IgD-negative memory B cell (primary cell): ENCODE measurements at regions not wholly inside any gene's neighbourhood (a gene's known extent, or its start where the extent isn't known, plus 50 kb on each side); places are given as distances from the start of the nearest gene placed in this dataset.
"Not testable (repeated sequence)": the region's sequence is repeated elsewhere in the genome, so short reads cannot be mapped to it uniquely, and the experiment has no call there.

ENCODE experiments used
- H3K27ac Mint-ChIP-seq, 3 donors: one replicate each; pipeline ENCODE4 v1.8.0; 2020 to 2022; ENCODE audit warnings: mild to moderate bottlenecking in 3 of 3, mixed read lengths in 3 of 3, moderate library complexity in 1 of 3
- H3K27me3 Mint-ChIP-seq: one replicate; pipeline ENCODE4 v1.8.0; 2021; ENCODE audit warnings: mixed read lengths
- H3K36me3 Mint-ChIP-seq: one replicate; pipeline ENCODE4 v1.8.0; 2020; ENCODE audit warnings: mild to moderate bottlenecking, mixed read lengths
- H3K4me1 Mint-ChIP-seq, 3 donors: one replicate each; pipeline ENCODE4 v1.8.0; 2020 to 2022; ENCODE audit warnings: mixed read lengths in 3 of 3, mild to moderate bottlenecking in 1 of 3
- H3K4me3 Mint-ChIP-seq, 4 donors: one replicate each; pipeline ENCODE4 v1.8.0; 2020 to 2022; ENCODE audit warnings: mild to moderate bottlenecking in 4 of 4, mixed read lengths in 4 of 4, moderate library complexity in 3 of 4
- H3K9me3 Mint-ChIP-seq, 3 donors: one replicate each; pipeline ENCODE4 v1.8.0; 2020 to 2021; ENCODE audit warnings: mixed read lengths in 3 of 3, mild to moderate bottlenecking in 1 of 3

GRCh38 chr5:74542482-74542881 is 98.0 kb downstream of the ENC1 start:
- peaks cover 16% of the 10 kb centered on the region for H3K27me3 Mint-ChIP-seq
- no peak overlapping the region for H3K4me3 Mint-ChIP-seq
- H3K36me3 Mint-ChIP-seq, result no peaks in the 10 kb centered on the region
- no peaks in the 10 kb centered on the region for H3K4me1 Mint-ChIP-seq
- no peak overlapping the region for H3K27ac Mint-ChIP-seq
- H3K9me3 Mint-ChIP-seq, result peaks cover 0 to 2% (median 0%) of the 10 kb centered on the region in 3 donors

- no peaks in the 10 kb centered on the region for H3K36me3 Mint-ChIP-seq
- no peaks in the 10 kb centered on the region for H3K4me1 Mint-ChIP-seq
- no peak overlapping the region for H3K27ac Mint-ChIP-seq
- H3K27me3 Mint-ChIP-seq, result peaks cover 16% of the 10 kb centered on the region
- H3K9me3 Mint-ChIP-seq, result peaks cover 0 to 2% (median 0%) of the 10 kb centered on the region in 3 donors
- no peak overlapping the region for H3K4me3 Mint-ChIP-seq
Measured at GRCh38 chr5:74541381-74541781, 99.1 kb downstream of the ENC1 start.

GRCh38 chr5:74540622-74541021 is 99.9 kb downstream of the ENC1 start:
- no peaks in the 10 kb centered on the region for H3K4me1 Mint-ChIP-seq
- H3K9me3 Mint-ChIP-seq, result peaks cover 0 to 2% (median 0%) of the 10 kb centered on the region in 3 donors
- peaks cover 18% of the 10 kb centered on the region for H3K27me3 Mint-ChIP-seq
- no peak overlapping the region for H3K4me3 Mint-ChIP-seq
- H3K36me3 Mint-ChIP-seq, result no peaks in the 10 kb centered on the region
- no peak overlapping the region for H3K27ac Mint-ChIP-seq

- no peaks in the 10 kb centered on the region for H3K36me3 Mint-ChIP-seq
- H3K9me3 Mint-ChIP-seq, result peaks cover 0 to 2% (median under 1%) of the 10 kb centered on the region in 3 donors
- H3K27me3 Mint-ChIP-seq, result peaks cover 18% of the 10 kb centered on the region
- H3K27ac Mint-ChIP-seq, result no peak overlapping the region
- no peak overlapping the region for H3K4me3 Mint-ChIP-seq
- no peaks in the 10 kb centered on the region for H3K4me1 Mint-ChIP-seq
Measured at GRCh38 chr5:74539986-74540385, 100.5 kb downstream of the ENC1 start.

- Mint-ChIP-seq H3K4me1 (no peaks in the 10 kb centered on the region), H3K27ac (no peak overlapping the region), H3K4me3 (no peak overlapping the region), H3K36me3 (no peaks in the 10 kb centered on the region), H3K27me3 (peaks cover 18% of the 10 kb centered on the region), H3K9me3 (peaks cover 2 to 13% (median 10%) of the 10 kb centered on the region in 3 donors)
Measured at GRCh38 chr5:74538206-74538661, 102.3 kb downstream of the ENC1 start.

- no peak overlapping the region for H3K27ac Mint-ChIP-seq
- no peak overlapping the region for H3K4me3 Mint-ChIP-seq
- peaks cover 2 to 22% (median 12%) of the 10 kb centered on the region in 3 donors for H3K9me3 Mint-ChIP-seq
- H3K36me3 Mint-ChIP-seq, result peaks cover 1% of the 10 kb centered on the region
- peaks cover 11% of the 10 kb centered on the region for H3K27me3 Mint-ChIP-seq
- no peaks in the 10 kb centered on the region for H3K4me1 Mint-ChIP-seq
Measured at GRCh38 chr5:74536658-74537057, 103.9 kb downstream of the ENC1 start.

- H3K36me3 Mint-ChIP-seq, result peaks cover 1% of the 10 kb centered on the region
- no peak overlapping the region for H3K27ac Mint-ChIP-seq
- no peaks in the 10 kb centered on the region for H3K4me1 Mint-ChIP-seq
- H3K4me3 Mint-ChIP-seq, result no peak overlapping the region
- peaks cover 2 to 22% (median 12%) of the 10 kb centered on the region in 3 donors for H3K9me3 Mint-ChIP-seq
- peaks cover 14% of the 10 kb centered on the region for H3K27me3 Mint-ChIP-seq
Measured at GRCh38 chr5:74535926-74536325, 104.6 kb downstream of the ENC1 start.

- Mint-ChIP-seq H3K4me3 (no peak overlapping the region), H3K27me3 (peaks cover 15% of the 10 kb centered on the region), H3K9me3 (peaks cover 2 to 22% (median 12%) of the 10 kb centered on the region in 3 donors), H3K4me1 (no peaks in the 10 kb centered on the region), H3K27ac (no peak overlapping the region), H3K36me3 (peaks cover 4% of the 10 kb centered on the region)
Measured at GRCh38 chr5:74534397-74535129, 106.0 kb downstream of the ENC1 start.

- Mint-ChIP-seq H3K9me3 (peaks cover 0 to 22% (median 12%) of the 10 kb centered on the region in 3 donors), H3K4me3 (no peak overlapping the region), H3K36me3 (peaks cover 4% of the 10 kb centered on the region), H3K27ac (no peak overlapping the region), H3K4me1 (no peaks in the 10 kb centered on the region), H3K27me3 (peaks cover 7% of the 10 kb centered on the region)
Measured at GRCh38 chr5:74530326-74531050, 110.0 kb downstream of the ENC1 start.

- H3K9me3 Mint-ChIP-seq, result peaks cover 0 to 18% (median 9%) of the 10 kb centered on the region in 3 donors
- H3K27ac Mint-ChIP-seq, result no peak overlapping the region
- no peak overlapping the region for H3K4me3 Mint-ChIP-seq
- peaks cover 7% of the 10 kb centered on the region for H3K27me3 Mint-ChIP-seq
- no peaks in the 10 kb centered on the region for H3K4me1 Mint-ChIP-seq
- peaks cover 4% of the 10 kb centered on the region for H3K36me3 Mint-ChIP-seq
Measured at GRCh38 chr5:74529101-74529500, 111.4 kb downstream of the ENC1 start.

- Mint-ChIP-seq H3K36me3 (peaks cover 2% of the 10 kb centered on the region), H3K4me1 (no peaks in the 10 kb centered on the region), H3K27me3 (peaks cover 7% of the 10 kb centered on the region), H3K4me3 (no peak overlapping the region), H3K27ac (no peak overlapping the region), H3K9me3 (peaks cover 9 to 14% (median 12%) of the 10 kb centered on the region in 3 donors)
Measured at GRCh38 chr5:74526111-74526510, 114.4 kb downstream of the ENC1 start.

- H3K9me3 Mint-ChIP-seq, result peaks cover 9 to 14% (median 12%) of the 10 kb centered on the region in 3 donors
- H3K27me3 Mint-ChIP-seq, H3K36me3 Mint-ChIP-seq, H3K4me1 Mint-ChIP-seq, H3K27ac Mint-ChIP-seq, H3K4me3 Mint-ChIP-seq: not testable (repeated sequence)
Measured at GRCh38 chr5:74524767-74525166, 115.8 kb downstream of the ENC1 start.

GRCh38 chr5:74523698-74524097 is 116.8 kb downstream of the ENC1 start:
- H3K9me3 Mint-ChIP-seq, result peaks cover 9 to 14% (median 12%) of the 10 kb centered on the region in 3 donors
- not testable (repeated sequence) for H3K27me3 Mint-ChIP-seq, H3K36me3 Mint-ChIP-seq, H3K4me1 Mint-ChIP-seq, H3K4me3 Mint-ChIP-seq, H3K27ac Mint-ChIP-seq

- H3K36me3 Mint-ChIP-seq, H3K27ac Mint-ChIP-seq, H3K27me3 Mint-ChIP-seq, H3K4me1 Mint-ChIP-seq, H3K4me3 Mint-ChIP-seq: not testable (repeated sequence)
- peaks cover 9 to 14% (median 12%) of the 10 kb centered on the region in 3 donors for H3K9me3 Mint-ChIP-seq
Measured at GRCh38 chr5:74522838-74523237, 117.7 kb downstream of the ENC1 start.

GRCh38 chr5:74521401-74521800 is 119.1 kb downstream of the ENC1 start:
- no peaks in the 10 kb centered on the region for H3K4me1 Mint-ChIP-seq
- H3K4me3 Mint-ChIP-seq, result no peak overlapping the region
- H3K27ac Mint-ChIP-seq, result no peak overlapping the region
- H3K27me3 Mint-ChIP-seq, result peaks cover 3% of the 10 kb centered on the region
- H3K36me3 Mint-ChIP-seq, result peaks cover under 1% of the 10 kb centered on the region
- H3K9me3 Mint-ChIP-seq, result peaks cover 11 to 14% (median 12%) of the 10 kb centered on the region in 3 donors
